Stimulated activated CD8-positive, alpha-beta memory T cell treated with anti-CD3 and anti-CD28 coated beads, Interleukin-7, amount 100 ng/mL, for 24 hours (primary cell): ENCODE measurements at regions not wholly inside any gene's neighbourhood (a gene's known extent, or its start where the extent isn't known, plus 50 kb on each side); places are given as distances from the start of the nearest gene placed in this dataset.

Source experiments
- DNase-seq: peaks from one replicate; pipeline ENCODE4 v3.0.0-alpha.2; 2020; ENCODE audit warnings: low read depth

- DNase-seq = no peak
These were observed 158.5 kb downstream of the HERPUD2 start for GRCh38 chr7:35536396-35536826.

GRCh38 chr7:35533902-35534301 is 161.0 kb downstream of the HERPUD2 start:
- no peak for DNase-seq

- no peak for DNase-seq
These were observed 164.5 kb downstream of the HERPUD2 start for GRCh38 chr7:35530124-35531109.

- no peak for DNase-seq
These were observed 165.2 kb downstream of the HERPUD2 start for GRCh38 chr7:35529713-35530112.

GRCh38 chr7:35528381-35528977 is 166.5 kb downstream of the HERPUD2 start:
- no peak for DNase-seq

GRCh38 chr7:35526645-35527044 is 168.3 kb downstream of the HERPUD2 start:
- DNase-seq = no peak

- DNase-seq = no peak
These were observed 170.7 kb downstream of the HERPUD2 start for GRCh38 chr7:35524112-35524804.

GRCh38 chr7:35523292-35523691 is 171.6 kb downstream of the HERPUD2 start:
- no peak for DNase-seq

GRCh38 chr7:35522697-35523096 is 172.2 kb downstream of the HERPUD2 start:
- DNase-seq = no peak

GRCh38 chr7:35521941-35522340 is 173.0 kb downstream of the HERPUD2 start:
- DNase-seq = no peak

- DNase-seq = no peak
These were observed 173.9 kb downstream of the HERPUD2 start for GRCh38 chr7:35520810-35521625.

- DNase-seq = no peak
These were observed 174.7 kb downstream of the HERPUD2 start for GRCh38 chr7:35519971-35520809.

GRCh38 chr7:35518767-35519166 is 176.2 kb downstream of the HERPUD2 start:
- DNase-seq = no peak

- DNase-seq = no peak
These were observed 178.4 kb downstream of the HERPUD2 start for GRCh38 chr7:35516498-35516897.

GRCh38 chr7:35513828-35514227 is 181.1 kb downstream of the HERPUD2 start:
- no peak for DNase-seq

GRCh38 chr7:35513195-35513594 is 181.7 kb downstream of the HERPUD2 start:
- DNase-seq = no peak

- DNase-seq = no peak
These were observed 182.2 kb downstream of the HERPUD2 start for GRCh38 chr7:35512716-35513115.

- no peak for DNase-seq
These were observed 186.1 kb downstream of the HERPUD2 start for GRCh38 chr7:35508623-35509400.

GRCh38 chr7:35505066-35505465 is 189.9 kb downstream of the HERPUD2 start:
- no peak for DNase-seq

GRCh38 chr7:35504365-35504764 is 190.6 kb downstream of the HERPUD2 start:
- no peak for DNase-seq
